Erythroblast (primary cell): ENCODE measurements at regions not wholly inside any gene's neighbourhood (a gene's known extent, or its start where the extent isn't known, plus 50 kb on each side); places are given as distances from the start of the nearest gene placed in this dataset.

Experiments used
- GATA1 ChIP-seq: IDR thresholded peaks from 2 replicates; pipeline ENCODE4 v1.6.1; 2011; ENCODE audit warnings: low read depth, mild to moderate bottlenecking, control low read depth, low read length, moderate library complexity
- POLR2A ChIP-seq: IDR thresholded peaks from 2 replicates; pipeline ENCODE4 v1.6.1; 2011; ENCODE audit warnings: mild to moderate bottlenecking, low read length

DNA sequence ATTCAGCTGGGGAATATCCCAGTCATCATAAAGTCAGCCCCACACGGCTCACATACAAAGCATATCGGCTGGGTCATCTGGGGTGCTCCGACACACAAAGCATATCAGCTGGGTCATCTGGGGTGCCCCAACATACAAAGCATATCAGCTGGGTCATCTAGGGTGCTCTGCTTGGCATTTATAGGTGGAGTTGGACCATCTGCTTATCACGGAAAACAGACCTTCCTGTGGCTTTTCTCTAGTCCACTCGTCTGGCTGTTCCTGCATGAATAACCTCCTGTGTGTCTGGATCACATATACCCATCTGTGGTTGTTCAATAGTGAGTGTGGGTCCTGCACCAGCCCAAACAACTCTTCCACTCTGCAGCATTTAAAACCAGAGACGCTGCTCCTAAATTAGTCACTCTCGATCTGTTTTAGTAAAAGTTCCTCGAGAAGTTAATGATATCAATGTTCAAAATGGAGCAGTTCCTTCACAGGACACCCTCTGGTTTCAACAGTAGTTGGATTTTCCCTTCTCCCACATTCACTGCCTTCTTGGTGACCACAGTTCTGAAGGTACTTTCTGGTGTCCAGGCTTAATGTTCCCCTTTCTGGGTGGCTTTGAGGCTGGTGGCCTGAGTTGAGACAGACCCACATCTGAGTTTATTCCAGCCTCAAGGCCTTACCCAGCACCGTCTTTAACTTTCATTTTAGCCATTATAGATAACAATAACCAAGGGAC is 70.0 kb upstream of the FRG1 start:
- TF ChIP-seq POLR2A (no peak), GATA1 (no peak)
